Astrocyte (in vitro differentiated cells and primary cell): ENCODE measurements at regions not wholly inside any gene's neighbourhood (a gene's known extent, or its start where the extent isn't known, plus 50 kb on each side); places are given as distances from the start of the nearest gene placed in this dataset.

Experiments used
- EZH2 ChIP-seq: IDR thresholded peaks from 2 replicates; pipeline ENCODE4 v1.6.1; 2012; ENCODE audit warnings: mild to moderate bottlenecking, low read length, inconsistent platforms; ENCODE audit not compliant: insufficient read depth
- TF ChIP-seq, protein P1 (sequence below): IDR thresholded peaks from 2 replicates; pipeline ENCODE4 v1.5.1; 2011; ENCODE audit warnings: low read depth, mild to moderate bottlenecking, inconsistent platforms, low read length, moderate library complexity; ENCODE audit not compliant: insufficient read depth

- TF ChIP-seq, protein P1, sequence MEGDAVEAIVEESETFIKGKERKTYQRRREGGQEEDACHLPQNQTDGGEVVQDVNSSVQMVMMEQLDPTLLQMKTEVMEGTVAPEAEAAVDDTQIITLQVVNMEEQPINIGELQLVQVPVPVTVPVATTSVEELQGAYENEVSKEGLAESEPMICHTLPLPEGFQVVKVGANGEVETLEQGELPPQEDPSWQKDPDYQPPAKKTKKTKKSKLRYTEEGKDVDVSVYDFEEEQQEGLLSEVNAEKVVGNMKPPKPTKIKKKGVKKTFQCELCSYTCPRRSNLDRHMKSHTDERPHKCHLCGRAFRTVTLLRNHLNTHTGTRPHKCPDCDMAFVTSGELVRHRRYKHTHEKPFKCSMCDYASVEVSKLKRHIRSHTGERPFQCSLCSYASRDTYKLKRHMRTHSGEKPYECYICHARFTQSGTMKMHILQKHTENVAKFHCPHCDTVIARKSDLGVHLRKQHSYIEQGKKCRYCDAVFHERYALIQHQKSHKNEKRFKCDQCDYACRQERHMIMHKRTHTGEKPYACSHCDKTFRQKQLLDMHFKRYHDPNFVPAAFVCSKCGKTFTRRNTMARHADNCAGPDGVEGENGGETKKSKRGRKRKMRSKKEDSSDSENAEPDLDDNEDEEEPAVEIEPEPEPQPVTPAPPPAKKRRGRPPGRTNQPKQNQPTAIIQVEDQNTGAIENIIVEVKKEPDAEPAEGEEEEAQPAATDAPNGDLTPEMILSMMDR = no peak
- TF ChIP-seq EZH2 = no peak
These were observed 217.2 kb downstream of the SHCBP1 start for GRCh38 chr16:46404028-46404427.
